GM12891 (cell line): ENCODE measurements at regions not wholly inside any gene's neighbourhood (a gene's known extent, or its start where the extent isn't known, plus 50 kb on each side); places are given as distances from the start of the nearest gene placed in this dataset.

Source experiments
- PAX5 ChIP-seq: IDR thresholded peaks from 2 replicates; pipeline ENCODE4 v1.6.1; 2011; ENCODE audit warnings: low read length, moderate library complexity, mild to moderate bottlenecking; ENCODE audit not compliant: insufficient read depth, severe bottlenecking
- POLR2A ChIP-seq: IDR thresholded peaks from 2 replicates; pipeline ENCODE4 v1.6.1; 2011; ENCODE audit warnings: low read depth, low read length, control low read depth
- POLR2AphosphoS5 ChIP-seq: IDR thresholded peaks from 2 replicates; pipeline ENCODE4 v1.6.1; 2011; ENCODE audit warnings: low read depth, low read length, control low read depth
- POU2F2 ChIP-seq: IDR thresholded peaks from 2 replicates; pipeline ENCODE4 v1.6.1; 2011; ENCODE audit warnings: low read depth, mild to moderate bottlenecking, control low read depth, low read length, moderate library complexity
- SPI1 ChIP-seq: IDR thresholded peaks from 2 replicates; pipeline ENCODE4 v1.6.1; 2011; ENCODE audit warnings: low read depth, low read length, control low read depth
- TAF1 ChIP-seq: IDR thresholded peaks from 2 replicates; pipeline ENCODE4 v1.6.1; 2011; ENCODE audit warnings: low read depth, low read length, control low read depth

GRCh38 chr4:155106629-155107028, 101.8 kb upstream of the NPY2R start:
- TF ChIP-seq POLR2A, result no peak
- TF ChIP-seq POLR2AphosphoS5, result no peak
- no peak for TF ChIP-seq TAF1
- no peak for TF ChIP-seq POU2F2
- TF ChIP-seq SPI1, result no peak
- no peak for TF ChIP-seq PAX5
